ENCODE measurements at regions not wholly inside any gene's neighbourhood (a gene's known extent, or its start where the extent isn't known, plus 50 kb on each side); places are given as distances from the start of the nearest gene placed in this dataset.

- H3K27ac ChIP-seq (ENCODE audit: insufficient read depth, low read length, poor library complexity, severe bottlenecking), result no peak overlapping the region
- Mint-ChIP-seq H3K9me3 (no peaks in the 10 kb centered on the region), H3K36me3 (no peaks in the 10 kb centered on the region), H3K4me3 (no peak overlapping the region), H3K4me1 (peaks cover 0 to 12% (median under 1%) of the 10 kb centered on the region in 4 donors), H3K27ac (no peak overlapping the region), H3K27me3 (no peaks in the 10 kb centered on the region)
- H3K4me3 ChIP-seq (ENCODE audit: low read depth, low read length), result no peak overlapping the region
- H3K9me3 ChIP-seq (ENCODE audit: control insufficient read depth in 2 of 2, low read length in 2 of 2), result no peaks in the 10 kb centered on the region
- H3K27me3 ChIP-seq (ENCODE audit: control insufficient read depth, insufficient read depth, low read length), result no peaks in the 10 kb centered on the region
- ATAC-seq (ENCODE audit: low read depth in 2 of 2) (no peak), DNase-seq (no peak)
- H3K36me3 ChIP-seq (ENCODE audit: control insufficient read depth, insufficient read depth, low read length), result no peaks in the 10 kb centered on the region
- H3K4me1 ChIP-seq (ENCODE audit: control insufficient read depth, insufficient read depth, low read length, poor library complexity, severe bottlenecking), result no peaks in the 10 kb centered on the region
Observed at GRCh38 chr2:62339837-62340236, 143.9 kb downstream of the B3GNT2 start.

DNA sequence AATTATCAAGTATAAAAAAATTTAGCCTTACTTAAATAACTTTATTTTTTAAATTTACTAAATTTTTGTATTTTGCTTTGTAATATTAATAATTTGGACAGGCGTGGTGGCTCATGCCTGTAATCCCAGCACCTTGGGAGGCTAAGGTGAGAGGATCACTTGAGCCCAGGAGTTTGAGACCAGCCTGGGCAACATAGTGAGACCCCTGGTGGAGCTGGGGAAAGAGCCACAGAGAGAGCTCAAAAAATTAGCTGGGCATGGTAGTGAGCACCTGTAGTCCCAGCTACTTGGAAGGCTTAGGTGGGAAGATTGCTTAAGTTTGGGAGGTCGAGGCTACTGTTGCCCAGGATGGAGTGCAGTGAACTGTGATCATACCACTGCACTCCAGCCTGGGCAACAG, 143.5 kb downstream of the B3GNT2 start:
- H3K4me3 Mint-ChIP-seq, result no peak overlapping the region
- H3K4me1 Mint-ChIP-seq, result peaks cover 0 to 16% (median 3%) of the 10 kb centered on the region in 4 donors
- no peak for ATAC-seq (ENCODE audit: low read depth in 2 of 2)
- DNase-seq, result peak in 1 of 3 donors; percentile 23
- no peaks in the 10 kb centered on the region for H3K36me3 ChIP-seq (ENCODE audit: control insufficient read depth, insufficient read depth, low read length)
- no peak overlapping the region for H3K27ac ChIP-seq (ENCODE audit: insufficient read depth, low read length, poor library complexity, severe bottlenecking)
- H3K36me3 Mint-ChIP-seq, result no peaks in the 10 kb centered on the region
- no peaks in the 10 kb centered on the region for H3K4me1 ChIP-seq (ENCODE audit: control insufficient read depth, insufficient read depth, low read length, poor library complexity, severe bottlenecking)
- H3K9me3 ChIP-seq (ENCODE audit: control insufficient read depth in 2 of 2, low read length in 2 of 2), result no peaks in the 10 kb centered on the region
- H3K27me3 ChIP-seq (ENCODE audit: control insufficient read depth, insufficient read depth, low read length), result no peaks in the 10 kb centered on the region
- H3K27me3 Mint-ChIP-seq, result no peaks in the 10 kb centered on the region
- no peak overlapping the region for H3K4me3 ChIP-seq (ENCODE audit: low read depth, low read length)
- H3K27ac Mint-ChIP-seq, result no peak overlapping the region
- no peaks in the 10 kb centered on the region for H3K9me3 Mint-ChIP-seq

GRCh38 chr2:62338111-62338510, 142.2 kb downstream of the B3GNT2 start:
- Histone ChIP-seq H3K27me3 (ENCODE audit: control insufficient read depth, insufficient read depth, low read length) (no peaks in the 10 kb centered on the region), H3K9me3 (ENCODE audit: control insufficient read depth in 2 of 2, low read length in 2 of 2) (no peaks in the 10 kb centered on the region), H3K4me3 (ENCODE audit: low read depth, low read length) (no peak overlapping the region), H3K36me3 (ENCODE audit: control insufficient read depth, insufficient read depth, low read length) (no peaks in the 10 kb centered on the region), H3K27ac (ENCODE audit: insufficient read depth, low read length, poor library complexity, severe bottlenecking) (no peak overlapping the region), H3K4me1 (ENCODE audit: control insufficient read depth, insufficient read depth, low read length, poor library complexity, severe bottlenecking) (no peaks in the 10 kb centered on the region)
- H3K4me3 Mint-ChIP-seq, result no peak overlapping the region
- H3K9me3 Mint-ChIP-seq, result no peaks in the 10 kb centered on the region
- no peaks in the 10 kb centered on the region for H3K36me3 Mint-ChIP-seq
- H3K27ac Mint-ChIP-seq, result no peak overlapping the region
- H3K27me3 Mint-ChIP-seq, result no peaks in the 10 kb centered on the region
- no peak for ATAC-seq (ENCODE audit: low read depth in 2 of 2)
- no peak for DNase-seq
- peaks cover 0 to 25% (median 4%) of the 10 kb centered on the region in 4 donors for H3K4me1 Mint-ChIP-seq

GRCh38 chr2:62337403-62337802, 141.5 kb downstream of the B3GNT2 start:
- Histone ChIP-seq H3K4me1 (ENCODE audit: control insufficient read depth, insufficient read depth, low read length, poor library complexity, severe bottlenecking) (peaks cover 3% of the 10 kb centered on the region), H3K27ac (ENCODE audit: insufficient read depth, low read length, poor library complexity, severe bottlenecking) (no peak overlapping the region), H3K4me3 (ENCODE audit: low read depth, low read length) (no peak overlapping the region), H3K36me3 (ENCODE audit: control insufficient read depth, insufficient read depth, low read length) (no peaks in the 10 kb centered on the region), H3K27me3 (ENCODE audit: control insufficient read depth, insufficient read depth, low read length) (no peaks in the 10 kb centered on the region), H3K9me3 (ENCODE audit: control insufficient read depth in 2 of 2, low read length in 2 of 2) (no peaks in the 10 kb centered on the region)
- ATAC-seq (ENCODE audit: low read depth in 2 of 2), result no peak
- Mint-ChIP-seq H3K36me3 (no peaks in the 10 kb centered on the region), H3K9me3 (no peaks in the 10 kb centered on the region), H3K27ac (no peak overlapping the region), H3K4me3 (no peak overlapping the region), H3K4me1 (peaks cover 0 to 32% (median 10%) of the 10 kb centered on the region in 4 donors), H3K27me3 (no peaks in the 10 kb centered on the region)
- DNase-seq, result no peak

- H3K4me3 Mint-ChIP-seq, result no peak overlapping the region
Observed at GRCh38 chr2:62335612-62336011, 139.7 kb downstream of the B3GNT2 start.

DNA sequence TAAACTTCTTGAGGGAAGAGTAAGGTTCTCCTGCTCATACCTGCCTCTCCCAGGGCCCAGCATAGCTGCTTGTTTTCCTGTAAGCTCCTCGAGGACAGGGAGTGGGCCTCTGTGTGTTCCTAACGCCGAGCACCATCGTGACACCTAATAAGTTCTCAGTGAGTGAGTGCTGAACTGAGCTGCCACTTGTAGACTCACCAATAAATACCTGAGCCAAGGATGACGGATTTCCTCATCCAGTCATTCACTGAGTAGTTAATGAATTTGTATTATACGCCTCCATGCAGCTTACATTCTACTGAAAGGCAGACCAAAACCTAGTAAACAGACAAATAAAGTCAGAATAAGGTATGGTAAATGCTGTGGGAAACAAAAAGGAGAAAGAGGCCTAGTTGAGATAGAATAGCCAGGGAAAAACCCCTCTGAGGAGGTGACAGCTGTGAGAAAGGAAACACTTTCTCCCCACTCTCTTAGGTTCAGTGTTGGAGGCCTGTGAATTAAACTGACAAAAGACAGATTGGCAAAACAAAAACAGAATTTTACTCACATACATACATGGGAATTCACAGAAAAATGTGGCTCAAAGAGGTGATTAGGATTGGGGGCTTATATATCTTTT, 138.6 kb downstream of the B3GNT2 start:
- no peaks in the 10 kb centered on the region for H3K27me3 ChIP-seq (ENCODE audit: control insufficient read depth, insufficient read depth, low read length)
- no peak for ATAC-seq (ENCODE audit: low read depth in 2 of 2)
- H3K27ac ChIP-seq (ENCODE audit: insufficient read depth, low read length, poor library complexity, severe bottlenecking), result no peak overlapping the region
- peaks cover 8% of the 10 kb centered on the region for H3K4me1 ChIP-seq (ENCODE audit: control insufficient read depth, insufficient read depth, low read length, poor library complexity, severe bottlenecking)
- Mint-ChIP-seq H3K36me3 (no peaks in the 10 kb centered on the region), H3K4me3 (no peak overlapping the region), H3K9me3 (peaks cover 0 to 4% (median 0%) of the 10 kb centered on the region in 7 donors), H3K27ac (peak overlapping the region in 2 of 3 donors; percentile 51 to 72), H3K27me3 (no peaks in the 10 kb centered on the region), H3K4me1 (peaks cover 0 to 46% (median 15%) of the 10 kb centered on the region in 4 donors)
- H3K4me3 ChIP-seq (ENCODE audit: low read depth, low read length), result no peak overlapping the region
- DNase-seq, result no peak
- H3K9me3 ChIP-seq (ENCODE audit: control insufficient read depth in 2 of 2, low read length in 2 of 2), result no peaks in the 10 kb centered on the region
- no peaks in the 10 kb centered on the region for H3K36me3 ChIP-seq (ENCODE audit: control insufficient read depth, insufficient read depth, low read length)

More at GRCh38 chr2:62335612-62336011, 139.7 kb downstream of the B3GNT2 start:
- Mint-ChIP-seq H3K36me3 (no peaks in the 10 kb centered on the region), H3K9me3 (peaks cover 0 to 1% (median 0%) of the 10 kb centered on the region in 7 donors), H3K27me3 (no peaks in the 10 kb centered on the region), H3K4me1 (peaks cover 0 to 45% (median 15%) of the 10 kb centered on the region in 4 donors), H3K27ac (peak overlapping the region in 1 of 3 donors; percentile 72)
- no peak overlapping the region for H3K4me3 ChIP-seq (ENCODE audit: low read depth, low read length)
- no peaks in the 10 kb centered on the region for H3K27me3 ChIP-seq (ENCODE audit: control insufficient read depth, insufficient read depth, low read length)
- no peaks in the 10 kb centered on the region for H3K9me3 ChIP-seq (ENCODE audit: control insufficient read depth in 2 of 2, low read length in 2 of 2)
- DNase-seq (peak in 1 of 3 donors; percentile 24), ATAC-seq (ENCODE audit: low read depth in 2 of 2) (no peak)
- peaks cover 8% of the 10 kb centered on the region for H3K4me1 ChIP-seq (ENCODE audit: control insufficient read depth, insufficient read depth, low read length, poor library complexity, severe bottlenecking)
- no peaks in the 10 kb centered on the region for H3K36me3 ChIP-seq (ENCODE audit: control insufficient read depth, insufficient read depth, low read length)
- H3K27ac ChIP-seq (ENCODE audit: insufficient read depth, low read length, poor library complexity, severe bottlenecking), result no peak overlapping the region

DNA sequence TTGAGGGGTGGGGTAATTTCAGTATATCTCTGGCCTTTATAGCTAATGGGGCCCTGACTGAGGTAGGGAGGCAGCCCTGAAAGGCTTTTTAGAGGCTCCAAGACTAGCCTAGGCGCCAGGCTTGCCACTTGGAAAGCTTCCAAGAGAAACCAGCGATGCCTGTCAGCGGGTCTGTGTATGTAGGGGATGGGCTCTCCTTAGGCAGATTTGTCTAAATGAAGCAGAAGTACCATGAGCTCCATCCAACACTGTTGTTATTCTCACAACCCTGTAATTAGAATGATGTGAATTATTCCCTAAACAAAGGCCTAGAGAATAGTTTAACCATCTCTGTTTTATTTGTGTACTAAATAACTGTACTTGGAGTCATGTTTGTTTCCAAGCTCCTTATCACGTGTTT, 138.1 kb downstream of the B3GNT2 start:
- ATAC-seq (ENCODE audit: low read depth in 2 of 2), result no peak
- Histone ChIP-seq H3K27me3 (ENCODE audit: control insufficient read depth, insufficient read depth, low read length) (no peaks in the 10 kb centered on the region), H3K27ac (ENCODE audit: insufficient read depth, low read length, poor library complexity, severe bottlenecking) (no peak overlapping the region), H3K4me3 (ENCODE audit: low read depth, low read length) (no peak overlapping the region), H3K4me1 (ENCODE audit: control insufficient read depth, insufficient read depth, low read length, poor library complexity, severe bottlenecking) (peaks cover 8% of the 10 kb centered on the region), H3K9me3 (ENCODE audit: control insufficient read depth in 2 of 2, low read length in 2 of 2) (no peaks in the 10 kb centered on the region), H3K36me3 (ENCODE audit: control insufficient read depth, insufficient read depth, low read length) (no peaks in the 10 kb centered on the region)
- H3K4me1 Mint-ChIP-seq, result peaks cover 3 to 46% (median 17%) of the 10 kb centered on the region in 4 donors
- peak overlapping the region in 2 of 3 donors; percentile 59 to 72 for H3K27ac Mint-ChIP-seq
- no peaks in the 10 kb centered on the region for H3K27me3 Mint-ChIP-seq
- H3K9me3 Mint-ChIP-seq, result peaks cover 0 to 4% (median 0%) of the 10 kb centered on the region in 7 donors
- peak overlapping the region in 1 of 4 donors; percentile 22 for H3K4me3 Mint-ChIP-seq
- no peaks in the 10 kb centered on the region for H3K36me3 Mint-ChIP-seq
- no peak for DNase-seq

DNA sequence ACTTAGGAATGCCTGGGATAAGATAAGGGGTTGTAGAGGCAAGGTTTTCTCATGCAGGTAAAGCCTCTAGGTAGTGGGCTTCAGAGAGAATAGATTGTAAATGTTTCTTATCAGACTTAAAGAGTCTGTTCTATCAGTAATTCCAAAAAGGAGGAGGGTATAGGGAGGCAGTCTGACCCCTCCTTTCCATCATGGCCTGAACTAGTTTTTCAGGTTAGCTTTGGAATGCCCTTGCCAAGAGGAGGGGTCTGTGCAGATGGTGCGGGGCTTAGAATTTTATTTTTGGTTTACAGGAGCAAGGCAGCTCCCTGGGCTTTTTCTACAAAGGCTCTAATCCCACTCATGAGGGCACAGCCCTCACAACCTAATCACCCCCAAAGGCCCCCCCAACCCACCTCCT, 135.0 kb downstream of the B3GNT2 start:
- Histone ChIP-seq H3K9me3 (ENCODE audit: control insufficient read depth in 2 of 2, low read length in 2 of 2) (no peaks in the 10 kb centered on the region), H3K4me1 (ENCODE audit: control insufficient read depth, insufficient read depth, low read length, poor library complexity, severe bottlenecking) (peaks cover 8% of the 10 kb centered on the region), H3K36me3 (ENCODE audit: control insufficient read depth, insufficient read depth, low read length) (no peaks in the 10 kb centered on the region), H3K4me3 (ENCODE audit: low read depth, low read length) (no peak overlapping the region), H3K27me3 (ENCODE audit: control insufficient read depth, insufficient read depth, low read length) (no peaks in the 10 kb centered on the region), H3K27ac (ENCODE audit: insufficient read depth, low read length, poor library complexity, severe bottlenecking) (no peak overlapping the region)
- no peaks in the 10 kb centered on the region for H3K27me3 Mint-ChIP-seq
- DNase-seq (no peak), ATAC-seq (ENCODE audit: low read depth in 2 of 2) (no peak)
- H3K4me3 Mint-ChIP-seq, result no peak overlapping the region
- H3K4me1 Mint-ChIP-seq, result peaks cover 4 to 58% (median 23%) of the 10 kb centered on the region in 4 donors
- peak overlapping the region; percentile 3 to 21 (median 17) for H3K27ac Mint-ChIP-seq
- H3K36me3 Mint-ChIP-seq, result no peaks in the 10 kb centered on the region
- H3K9me3 Mint-ChIP-seq, result peaks cover 0 to 13% (median 0%) of the 10 kb centered on the region in 7 donors

All from CD4-positive, CD25-positive, alpha-beta regulatory T cell (primary cell).